ENCODE measurements at regions not wholly inside any gene's neighbourhood (a gene's known extent, or its start where the extent isn't known, plus 50 kb on each side); places are given as distances from the start of the nearest gene placed in this dataset.

DNA sequence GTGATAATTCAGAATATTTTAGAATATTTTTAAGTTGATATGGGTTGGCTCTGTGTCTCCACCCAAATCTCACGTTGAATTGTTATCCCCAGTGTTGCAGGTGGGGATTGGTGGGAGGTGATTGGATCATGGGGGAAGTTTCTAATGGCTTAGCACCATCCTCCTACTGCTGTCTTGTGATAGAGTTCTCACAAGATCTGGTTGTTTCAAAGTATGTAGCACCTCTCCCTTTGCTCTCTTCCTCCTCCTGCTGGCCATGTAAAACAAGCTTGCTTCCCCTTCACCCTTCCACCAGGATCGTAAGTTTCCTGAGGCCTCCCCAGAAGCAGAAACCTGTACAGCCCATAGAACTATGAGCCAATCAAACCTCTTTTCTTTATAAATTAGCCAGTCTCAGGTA lies 214.6 kb upstream of the C9orf72 start:
- TF ChIP-seq, protein P1, sequence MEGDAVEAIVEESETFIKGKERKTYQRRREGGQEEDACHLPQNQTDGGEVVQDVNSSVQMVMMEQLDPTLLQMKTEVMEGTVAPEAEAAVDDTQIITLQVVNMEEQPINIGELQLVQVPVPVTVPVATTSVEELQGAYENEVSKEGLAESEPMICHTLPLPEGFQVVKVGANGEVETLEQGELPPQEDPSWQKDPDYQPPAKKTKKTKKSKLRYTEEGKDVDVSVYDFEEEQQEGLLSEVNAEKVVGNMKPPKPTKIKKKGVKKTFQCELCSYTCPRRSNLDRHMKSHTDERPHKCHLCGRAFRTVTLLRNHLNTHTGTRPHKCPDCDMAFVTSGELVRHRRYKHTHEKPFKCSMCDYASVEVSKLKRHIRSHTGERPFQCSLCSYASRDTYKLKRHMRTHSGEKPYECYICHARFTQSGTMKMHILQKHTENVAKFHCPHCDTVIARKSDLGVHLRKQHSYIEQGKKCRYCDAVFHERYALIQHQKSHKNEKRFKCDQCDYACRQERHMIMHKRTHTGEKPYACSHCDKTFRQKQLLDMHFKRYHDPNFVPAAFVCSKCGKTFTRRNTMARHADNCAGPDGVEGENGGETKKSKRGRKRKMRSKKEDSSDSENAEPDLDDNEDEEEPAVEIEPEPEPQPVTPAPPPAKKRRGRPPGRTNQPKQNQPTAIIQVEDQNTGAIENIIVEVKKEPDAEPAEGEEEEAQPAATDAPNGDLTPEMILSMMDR (conservative IDR thresholded peaks at IDR 0.05; ENCODE audit: low read length): no peak
- TF ChIP-seq EZH2phosphoT487 (IDR thresholded peaks at IDR 0.05; ENCODE audit: borderline replicate concordance): no peak

Measured in Loucy (cell line).